Keratinocyte (primary cell): ENCODE measurements at regions not wholly inside any gene's neighbourhood (a gene's known extent, or its start where the extent isn't known, plus 50 kb on each side); places are given as distances from the start of the nearest gene placed in this dataset.

ENCODE experiments used
- CTCF ChIP-seq, 3 experiments: IDR thresholded peaks in 1 of 3; conservative IDR thresholded peaks in 1 of 3; optimal IDR thresholded peaks in 1 of 3; 2 replicates in 2 of 3; 3 replicates in 1 of 3; pipeline versions ENCODE3 to v1.5.1; 2011; ENCODE audit warnings: low read length in 3 of 3, mild to moderate bottlenecking in 3 of 3, moderate library complexity in 2 of 3, control low read depth in 1 of 3, inconsistent platforms in 1 of 3; ENCODE audit not compliant: insufficient read depth in 2 of 3; ENCODE audit errors: extremely low read depth in 1 of 3
- EZH2 ChIP-seq: IDR thresholded peaks from one replicate; pipeline ENCODE4 v1.6.1; 2012; ENCODE audit warnings: inconsistent platforms, mild to moderate bottlenecking, low read length, moderate library complexity

GRCh38 chr12:13350946-13351345 lies 154.4 kb downstream of the EMP1 start:
- TF ChIP-seq CTCF (optimal IDR thresholded peaks at IDR 0.05 in 1 of 3, IDR thresholded peaks at IDR 0.05 in 1 of 3, conservative IDR thresholded peaks at IDR 0.05 in 1 of 3; ENCODE audit: extremely low read depth in 1 of 3, insufficient read depth in 2 of 3, low read length in 3 of 3) (no peak), EZH2 (no peak)
